ENCODE measurements at regions not wholly inside any gene's neighbourhood (a gene's known extent, or its start where the extent isn't known, plus 50 kb on each side); places are given as distances from the start of the nearest gene placed in this dataset.
A peak's percentile ranks its signal among the peaks of the same experiment; 100 is the strongest.

DNA sequence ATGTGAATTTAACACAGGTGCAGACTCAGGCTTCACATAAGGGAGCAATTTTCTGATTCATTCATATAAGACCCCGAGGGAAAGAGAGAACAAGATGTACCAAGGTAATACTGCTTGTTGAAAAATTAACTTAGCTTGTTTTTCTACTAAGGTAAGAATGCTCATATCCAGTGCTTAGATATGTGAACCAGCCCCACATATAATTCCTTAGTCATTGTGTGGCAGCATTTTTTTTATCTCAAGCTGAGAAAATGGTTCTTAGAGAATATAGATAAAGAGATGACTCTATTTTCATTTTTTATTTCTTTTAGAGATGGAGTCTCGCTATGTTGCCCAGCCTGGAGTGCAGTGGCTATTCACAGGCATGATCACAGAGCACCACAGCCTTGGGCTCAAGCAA lies 121.8 kb upstream of the SEM1 start:
- Mint-ChIP-seq H3K27ac (no peak overlapping the region), H3K4me1 (peaks cover 6% of the 10 kb centered on the region)
- no peak for DNase-seq

DNA sequence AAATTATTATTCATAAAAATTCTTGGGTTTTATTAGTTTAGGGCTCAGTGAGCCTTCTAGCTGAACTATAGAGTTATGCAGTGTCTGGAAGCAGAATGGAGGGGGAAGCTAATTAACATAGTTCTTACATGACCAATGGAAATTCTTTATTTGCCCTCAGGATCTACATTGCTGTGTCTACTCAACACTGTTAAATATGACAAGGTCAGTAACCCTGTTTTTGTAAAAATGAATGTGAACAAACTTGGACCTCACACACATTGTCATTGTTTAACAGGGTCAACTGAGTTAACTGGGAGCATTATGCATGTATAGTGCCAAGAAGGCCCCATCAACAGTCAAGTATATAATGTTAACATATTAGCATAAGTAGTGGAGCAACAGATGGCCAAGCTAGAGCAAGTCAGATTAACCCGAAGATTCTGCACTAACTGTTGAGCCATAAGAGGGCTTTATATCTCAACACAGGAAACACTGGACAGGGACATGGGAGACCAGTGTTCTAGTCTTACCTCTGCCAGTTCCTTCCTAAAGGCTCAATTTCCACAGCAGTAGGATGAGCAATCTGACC lies 122.5 kb upstream of the SEM1 start:
- DNase-seq: no peak
- Mint-ChIP-seq H3K27me3 (ENCODE audit: low read depth, poor library complexity) (peaks cover 14% of the 10 kb centered on the region), H3K4me1 (peaks cover 6% of the 10 kb centered on the region), H3K9me3 (no peaks in the 10 kb centered on the region), H3K36me3 (ENCODE audit: low read depth) (no peaks in the 10 kb centered on the region), H3K4me3 (no peak overlapping the region), H3K27ac (no peak overlapping the region)
- TF ChIP-seq, protein P1, sequence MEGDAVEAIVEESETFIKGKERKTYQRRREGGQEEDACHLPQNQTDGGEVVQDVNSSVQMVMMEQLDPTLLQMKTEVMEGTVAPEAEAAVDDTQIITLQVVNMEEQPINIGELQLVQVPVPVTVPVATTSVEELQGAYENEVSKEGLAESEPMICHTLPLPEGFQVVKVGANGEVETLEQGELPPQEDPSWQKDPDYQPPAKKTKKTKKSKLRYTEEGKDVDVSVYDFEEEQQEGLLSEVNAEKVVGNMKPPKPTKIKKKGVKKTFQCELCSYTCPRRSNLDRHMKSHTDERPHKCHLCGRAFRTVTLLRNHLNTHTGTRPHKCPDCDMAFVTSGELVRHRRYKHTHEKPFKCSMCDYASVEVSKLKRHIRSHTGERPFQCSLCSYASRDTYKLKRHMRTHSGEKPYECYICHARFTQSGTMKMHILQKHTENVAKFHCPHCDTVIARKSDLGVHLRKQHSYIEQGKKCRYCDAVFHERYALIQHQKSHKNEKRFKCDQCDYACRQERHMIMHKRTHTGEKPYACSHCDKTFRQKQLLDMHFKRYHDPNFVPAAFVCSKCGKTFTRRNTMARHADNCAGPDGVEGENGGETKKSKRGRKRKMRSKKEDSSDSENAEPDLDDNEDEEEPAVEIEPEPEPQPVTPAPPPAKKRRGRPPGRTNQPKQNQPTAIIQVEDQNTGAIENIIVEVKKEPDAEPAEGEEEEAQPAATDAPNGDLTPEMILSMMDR (IDR thresholded peaks at IDR 0.05): no peak

More for the DNA sequence above, 121.8 kb upstream of the SEM1 start:
- no peak overlapping the region for H3K4me3 Mint-ChIP-seq
- H3K36me3 Mint-ChIP-seq (ENCODE audit: low read depth): no peaks in the 10 kb centered on the region
- TF ChIP-seq, protein P1 (IDR thresholded peaks at IDR 0.05): no peak
- H3K27me3 Mint-ChIP-seq (ENCODE audit: low read depth, poor library complexity): peaks cover 17% of the 10 kb centered on the region
- no peaks in the 10 kb centered on the region for H3K9me3 Mint-ChIP-seq

DNA sequence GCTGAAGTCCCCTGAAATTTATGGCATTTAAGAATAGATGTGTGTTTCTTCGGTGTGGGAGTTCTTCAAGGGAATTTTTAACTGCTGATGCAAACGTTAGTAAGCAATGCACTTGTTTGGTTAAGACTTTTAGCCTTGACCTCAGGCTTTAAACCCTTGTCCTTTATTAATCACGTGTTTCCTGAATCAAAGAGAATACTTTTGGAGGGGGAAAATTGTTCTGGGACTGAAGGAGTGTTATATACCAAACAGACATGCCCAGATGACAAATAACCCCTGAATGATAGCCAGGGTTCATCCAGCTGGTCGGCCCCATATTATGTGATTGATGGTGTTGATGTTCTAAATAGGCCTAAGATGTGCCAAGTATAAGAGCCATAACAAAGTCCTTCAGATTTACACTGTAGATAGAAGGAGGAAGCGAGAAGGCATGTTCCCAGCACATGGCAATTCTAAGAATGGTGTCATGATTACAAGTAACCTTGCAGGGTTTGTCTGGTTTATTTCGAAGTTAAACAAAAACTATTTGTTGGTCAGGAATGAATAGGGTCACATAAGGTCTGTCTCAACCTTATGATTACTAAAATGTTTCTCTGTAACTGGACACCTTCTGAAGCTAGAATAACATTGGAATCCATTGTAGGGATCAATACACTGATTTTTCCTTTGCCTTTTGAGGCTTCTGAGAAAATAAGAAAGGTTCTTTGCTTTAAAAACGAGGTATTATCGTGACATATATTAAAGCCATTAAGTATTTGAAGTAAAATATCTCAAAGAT lies 124.2 kb upstream of the SEM1 start:
- no peaks in the 10 kb centered on the region for H3K9me3 Mint-ChIP-seq
- peaks cover 6% of the 10 kb centered on the region for H3K4me1 Mint-ChIP-seq
- peaks cover 14% of the 10 kb centered on the region for H3K27me3 Mint-ChIP-seq (ENCODE audit: low read depth, poor library complexity)
- DNase-seq: peak; percentile 3
- no peak overlapping the region for H3K27ac Mint-ChIP-seq
- no peak overlapping the region for H3K4me3 Mint-ChIP-seq
- H3K36me3 Mint-ChIP-seq (ENCODE audit: low read depth): no peaks in the 10 kb centered on the region
- TF ChIP-seq, protein P1 (IDR thresholded peaks at IDR 0.05): no peak

DNA sequence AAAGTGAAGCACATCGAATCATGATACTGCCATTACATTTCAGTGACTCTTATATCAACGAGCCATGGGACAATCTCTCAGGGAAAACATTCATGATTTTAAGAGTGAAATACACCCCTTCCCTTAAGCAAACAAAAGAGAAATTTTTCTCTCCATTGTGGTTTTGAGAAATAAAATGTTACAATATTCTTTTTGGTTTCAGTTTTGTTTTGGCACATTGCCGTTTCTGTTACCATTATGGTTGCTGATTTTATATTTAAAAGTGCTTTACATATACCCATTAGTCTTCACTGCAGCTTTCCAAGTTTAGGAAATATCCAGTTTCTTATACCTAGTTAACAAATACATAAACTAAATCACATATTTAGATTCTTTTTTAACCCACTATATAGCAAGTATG lies 126.8 kb upstream of the SEM1 start:
- no peak overlapping the region for H3K4me3 Mint-ChIP-seq
- H3K36me3 Mint-ChIP-seq (ENCODE audit: low read depth): no peaks in the 10 kb centered on the region
- H3K27me3 Mint-ChIP-seq (ENCODE audit: low read depth, poor library complexity): peaks cover 10% of the 10 kb centered on the region
- TF ChIP-seq, protein P1 (IDR thresholded peaks at IDR 0.05): no peak
- peaks cover 6% of the 10 kb centered on the region for H3K4me1 Mint-ChIP-seq
- DNase-seq: no peak
- no peaks in the 10 kb centered on the region for H3K9me3 Mint-ChIP-seq
- no peak overlapping the region for H3K27ac Mint-ChIP-seq

DNA sequence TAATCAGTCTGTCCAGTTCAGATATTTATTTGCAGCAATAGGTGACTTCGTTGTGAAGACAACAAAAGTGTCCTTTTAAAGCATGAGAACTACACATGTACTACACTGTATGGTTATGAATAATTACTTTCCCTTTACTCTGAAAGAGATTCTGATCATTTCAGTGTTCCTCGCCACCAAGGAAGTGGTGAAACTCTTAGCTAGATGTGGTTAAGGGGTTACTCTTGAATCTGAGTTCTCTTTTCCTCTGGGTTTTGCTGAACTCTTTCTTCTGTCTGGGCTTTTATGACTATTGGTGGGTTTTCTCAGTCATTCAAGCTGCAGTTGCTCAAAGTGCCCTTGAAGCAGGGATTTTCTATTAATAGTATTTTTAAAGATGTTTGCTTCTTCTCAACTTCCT lies 127.9 kb upstream of the SEM1 start:
- H3K27me3 Mint-ChIP-seq (ENCODE audit: low read depth, poor library complexity): peaks cover 9% of the 10 kb centered on the region
- H3K9me3 Mint-ChIP-seq: no peaks in the 10 kb centered on the region
- no peak overlapping the region for H3K4me3 Mint-ChIP-seq
- peaks cover 6% of the 10 kb centered on the region for H3K4me1 Mint-ChIP-seq
- no peaks in the 10 kb centered on the region for H3K36me3 Mint-ChIP-seq (ENCODE audit: low read depth)
- TF ChIP-seq, protein P1 (IDR thresholded peaks at IDR 0.05): no peak
- no peak for DNase-seq
- no peak overlapping the region for H3K27ac Mint-ChIP-seq

DNA sequence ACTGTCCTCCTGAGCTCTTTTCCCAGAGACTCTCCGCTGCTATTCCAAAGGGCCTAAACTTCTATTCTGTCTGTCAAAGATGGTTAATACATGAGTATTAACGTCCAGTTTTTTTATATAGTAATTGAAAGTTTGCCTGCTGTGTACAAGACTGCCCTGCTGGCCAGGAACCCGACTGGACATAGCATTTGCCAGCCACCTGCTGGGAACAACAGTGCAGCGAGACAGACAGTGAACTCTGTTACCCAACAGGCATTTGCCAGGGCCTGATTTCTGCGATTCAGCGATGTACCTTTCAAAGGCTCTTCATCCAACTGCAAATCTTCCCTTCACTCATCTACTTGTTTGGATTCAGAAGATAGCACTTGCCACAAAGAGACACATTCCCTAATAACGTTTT lies 128.8 kb upstream of the SEM1 start:
- no peak for DNase-seq
- H3K27ac Mint-ChIP-seq: no peak overlapping the region
- no peaks in the 10 kb centered on the region for H3K9me3 Mint-ChIP-seq
- TF ChIP-seq, protein P1 (IDR thresholded peaks at IDR 0.05): no peak
- no peak overlapping the region for H3K4me3 Mint-ChIP-seq
- peaks cover 9% of the 10 kb centered on the region for H3K27me3 Mint-ChIP-seq (ENCODE audit: low read depth, poor library complexity)
- no peaks in the 10 kb centered on the region for H3K36me3 Mint-ChIP-seq (ENCODE audit: low read depth)
- H3K4me1 Mint-ChIP-seq: peaks cover 5% of the 10 kb centered on the region

All from nephron progenitor cell (in vitro differentiated cells).